ENCODE measurements at regions not wholly inside any gene's neighbourhood (a gene's known extent, or its start where the extent isn't known, plus 50 kb on each side); places are given as distances from the start of the nearest gene placed in this dataset.

DNA sequence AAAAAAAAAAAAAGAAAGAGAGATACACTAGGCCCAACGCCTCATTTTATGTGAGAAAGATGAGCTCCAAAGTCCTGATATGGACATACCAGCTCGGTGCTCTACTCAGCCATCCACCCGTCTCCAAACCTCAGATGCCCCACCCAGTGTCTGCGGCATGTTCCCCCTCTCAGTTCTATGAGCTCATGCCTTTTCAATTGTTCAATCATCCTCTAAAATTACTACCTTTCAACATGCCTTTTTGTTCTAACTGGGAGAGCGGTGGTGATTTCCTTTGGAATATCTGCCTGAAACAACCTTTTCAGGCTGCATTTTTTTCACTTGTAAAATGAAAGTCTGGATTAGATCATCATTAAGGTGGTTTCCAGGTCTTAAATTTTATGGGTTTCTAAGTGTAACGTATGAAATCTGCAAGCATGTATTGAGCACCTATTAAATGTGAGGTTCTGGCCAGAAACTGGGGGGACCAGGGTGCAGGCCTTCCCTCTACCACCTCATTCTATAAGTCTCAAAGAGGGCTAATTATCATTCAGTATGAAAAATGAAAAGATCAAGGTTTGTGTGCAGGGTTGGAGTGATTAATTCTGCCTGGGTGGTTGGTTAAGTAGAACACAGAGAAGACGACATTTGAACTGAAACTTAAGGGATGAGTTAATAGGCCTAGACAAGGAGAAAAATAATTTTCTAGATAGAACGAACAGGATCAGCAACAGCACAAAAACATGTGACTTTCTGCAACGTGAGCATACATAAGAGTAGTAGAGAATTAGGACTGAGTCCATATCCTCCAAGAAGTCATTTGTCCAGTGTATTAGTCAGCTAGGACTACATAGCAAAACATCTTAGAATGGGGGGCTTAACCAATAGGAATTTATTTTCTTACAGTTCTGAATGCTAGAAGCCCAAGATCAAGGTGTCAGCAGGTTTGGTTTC lies 87.4 kb upstream of the GLS start:
- TF ChIP-seq, protein P1, sequence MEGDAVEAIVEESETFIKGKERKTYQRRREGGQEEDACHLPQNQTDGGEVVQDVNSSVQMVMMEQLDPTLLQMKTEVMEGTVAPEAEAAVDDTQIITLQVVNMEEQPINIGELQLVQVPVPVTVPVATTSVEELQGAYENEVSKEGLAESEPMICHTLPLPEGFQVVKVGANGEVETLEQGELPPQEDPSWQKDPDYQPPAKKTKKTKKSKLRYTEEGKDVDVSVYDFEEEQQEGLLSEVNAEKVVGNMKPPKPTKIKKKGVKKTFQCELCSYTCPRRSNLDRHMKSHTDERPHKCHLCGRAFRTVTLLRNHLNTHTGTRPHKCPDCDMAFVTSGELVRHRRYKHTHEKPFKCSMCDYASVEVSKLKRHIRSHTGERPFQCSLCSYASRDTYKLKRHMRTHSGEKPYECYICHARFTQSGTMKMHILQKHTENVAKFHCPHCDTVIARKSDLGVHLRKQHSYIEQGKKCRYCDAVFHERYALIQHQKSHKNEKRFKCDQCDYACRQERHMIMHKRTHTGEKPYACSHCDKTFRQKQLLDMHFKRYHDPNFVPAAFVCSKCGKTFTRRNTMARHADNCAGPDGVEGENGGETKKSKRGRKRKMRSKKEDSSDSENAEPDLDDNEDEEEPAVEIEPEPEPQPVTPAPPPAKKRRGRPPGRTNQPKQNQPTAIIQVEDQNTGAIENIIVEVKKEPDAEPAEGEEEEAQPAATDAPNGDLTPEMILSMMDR (conservative IDR thresholded peaks at IDR 0.05; ENCODE audit: low read depth, low read length), result no peak
- TF ChIP-seq EZH2phosphoT487 (IDR thresholded peaks at IDR 0.05; ENCODE audit: borderline replicate concordance, low read length) (no peak), EZH2 (IDR thresholded peaks at IDR 0.05; ENCODE audit: low read length, unreplicated experiment) (no peak)
